ENCODE measurements at regions not wholly inside any gene's neighbourhood (a gene's known extent, or its start where the extent isn't known, plus 50 kb on each side); places are given as distances from the start of the nearest gene placed in this dataset.
A peak's percentile ranks its signal among the peaks of the same experiment; 100 is the strongest.

- no peaks in the 10 kb centered on the region for H3K9me3 ChIP-seq (ENCODE audit: low read depth, low read length)
- no peak for DNase-seq (ENCODE audit: low read depth, low spot score)
- H3K27ac ChIP-seq: no peak overlapping the region
- no peak overlapping the region for H3K4me3 ChIP-seq
- no peaks in the 10 kb centered on the region for H3K36me3 ChIP-seq (ENCODE audit: insufficient read depth, low read length)
- TF ChIP-seq FOXP2 (optimal IDR thresholded peaks at IDR 0.05; ENCODE audit: control extremely low read depth, extremely low read length, insufficient read depth): no peak
- TF ChIP-seq POLR2AphosphoS5 (IDR thresholded peaks at IDR 0.05; ENCODE audit: borderline replicate concordance, low read depth, low read length): no peak
- TF ChIP-seq EZH2 (IDR thresholded peaks at IDR 0.05): no peak
- no peak overlapping the region for H3K9ac ChIP-seq (ENCODE audit: insufficient read length)
Measured at GRCh38 chr21:45338311-45339017, 50.8 kb upstream of the POFUT2 start.

- Histone ChIP-seq H3K9me3 (ENCODE audit: low read depth, low read length) (no peaks in the 10 kb centered on the region), H3K4me3 (no peak overlapping the region), H3K9ac (ENCODE audit: insufficient read length) (no peak overlapping the region), H3K36me3 (ENCODE audit: insufficient read depth, low read length) (no peaks in the 10 kb centered on the region), H3K27ac (no peak overlapping the region)
- DNase-seq (ENCODE audit: low read depth, low spot score): no peak
- TF ChIP-seq EZH2 (IDR thresholded peaks at IDR 0.05) (no peak), FOXP2 (optimal IDR thresholded peaks at IDR 0.05; ENCODE audit: control extremely low read depth, extremely low read length, insufficient read depth) (no peak), POLR2AphosphoS5 (IDR thresholded peaks at IDR 0.05; ENCODE audit: borderline replicate concordance, low read depth, low read length) (no peak)
Measured at GRCh38 chr21:45339421-45340402, 52.0 kb upstream of the POFUT2 start.

GRCh38 chr21:45340515-45340914, 52.8 kb upstream of the POFUT2 start:
- TF ChIP-seq FOXP2 (optimal IDR thresholded peaks at IDR 0.05; ENCODE audit: control extremely low read depth, extremely low read length, insufficient read depth): no peak
- no peak for TF ChIP-seq POLR2AphosphoS5 (IDR thresholded peaks at IDR 0.05; ENCODE audit: borderline replicate concordance, low read depth, low read length)
- TF ChIP-seq EZH2 (IDR thresholded peaks at IDR 0.05): no peak

GRCh38 chr21:45341261-45341660, 53.6 kb upstream of the POFUT2 start:
- H3K27ac ChIP-seq: no peak overlapping the region
- no peaks in the 10 kb centered on the region for H3K9me3 ChIP-seq (ENCODE audit: low read depth, low read length)
- no peak overlapping the region for H3K9ac ChIP-seq (ENCODE audit: insufficient read length)
- TF ChIP-seq POLR2AphosphoS5 (IDR thresholded peaks at IDR 0.05; ENCODE audit: borderline replicate concordance, low read depth, low read length) (no peak), EZH2 (IDR thresholded peaks at IDR 0.05) (no peak)
- H3K36me3 ChIP-seq (ENCODE audit: insufficient read depth, low read length): no peaks in the 10 kb centered on the region
- H3K4me3 ChIP-seq: no peak overlapping the region
- no peak for DNase-seq (ENCODE audit: low read depth, low spot score)

More at GRCh38 chr21:45340515-45340914, 52.8 kb upstream of the POFUT2 start:
- H3K36me3 ChIP-seq (ENCODE audit: insufficient read depth, low read length): no peaks in the 10 kb centered on the region
- no peaks in the 10 kb centered on the region for H3K9me3 ChIP-seq (ENCODE audit: low read depth, low read length)
- H3K9ac ChIP-seq (ENCODE audit: insufficient read length): no peak overlapping the region
- H3K27ac ChIP-seq: no peak overlapping the region
- DNase-seq (ENCODE audit: low read depth, low spot score): no peak
- no peak overlapping the region for H3K4me3 ChIP-seq

GRCh38 chr21:45341779-45342178, 54.1 kb upstream of the POFUT2 start:
- TF ChIP-seq EZH2 (IDR thresholded peaks at IDR 0.05) (no peak), POLR2AphosphoS5 (IDR thresholded peaks at IDR 0.05; ENCODE audit: borderline replicate concordance, low read depth, low read length) (no peak), FOXP2 (optimal IDR thresholded peaks at IDR 0.05; ENCODE audit: control extremely low read depth, extremely low read length, insufficient read depth) (no peak)
- H3K36me3 ChIP-seq (ENCODE audit: insufficient read depth, low read length): no peaks in the 10 kb centered on the region
- no peaks in the 10 kb centered on the region for H3K9me3 ChIP-seq (ENCODE audit: low read depth, low read length)
- no peak overlapping the region for H3K27ac ChIP-seq
- H3K4me3 ChIP-seq: peak overlapping the region; percentile 17; the same call in 1 of the 2 replicates
- no peak for DNase-seq (ENCODE audit: low read depth, low spot score)
- H3K9ac ChIP-seq (ENCODE audit: insufficient read length): no peak overlapping the region

- TF ChIP-seq FOXP2 (optimal IDR thresholded peaks at IDR 0.05; ENCODE audit: control extremely low read depth, extremely low read length, insufficient read depth): no peak
- no peak for TF ChIP-seq EZH2 (IDR thresholded peaks at IDR 0.05)
- TF ChIP-seq POLR2AphosphoS5 (IDR thresholded peaks at IDR 0.05; ENCODE audit: borderline replicate concordance, low read depth, low read length): no peak
Measured at GRCh38 chr21:45343891-45344290, 56.2 kb upstream of the POFUT2 start.

GRCh38 chr21:45344576-45344975, 56.9 kb upstream of the POFUT2 start:
- no peak overlapping the region for H3K27ac ChIP-seq
- DNase-seq (ENCODE audit: low read depth, low spot score): no peak
- H3K36me3 ChIP-seq (ENCODE audit: insufficient read depth, low read length): no peaks in the 10 kb centered on the region
- no peak overlapping the region for H3K4me3 ChIP-seq
- H3K9ac ChIP-seq (ENCODE audit: insufficient read length): no peak overlapping the region
- H3K9me3 ChIP-seq (ENCODE audit: low read depth, low read length): no peaks in the 10 kb centered on the region
- TF ChIP-seq POLR2AphosphoS5 (IDR thresholded peaks at IDR 0.05; ENCODE audit: borderline replicate concordance, low read depth, low read length) (no peak), FOXP2 (optimal IDR thresholded peaks at IDR 0.05; ENCODE audit: control extremely low read depth, extremely low read length, insufficient read depth) (no peak), EZH2 (IDR thresholded peaks at IDR 0.05) (no peak)

More at GRCh38 chr21:45343891-45344290, 56.2 kb upstream of the POFUT2 start:
- H3K9ac ChIP-seq (ENCODE audit: insufficient read length): no peak overlapping the region
- H3K9me3 ChIP-seq (ENCODE audit: low read depth, low read length): no peaks in the 10 kb centered on the region
- H3K27ac ChIP-seq: no peak overlapping the region
- H3K36me3 ChIP-seq (ENCODE audit: insufficient read depth, low read length): no peaks in the 10 kb centered on the region
- H3K4me3 ChIP-seq: no peak overlapping the region
- DNase-seq (ENCODE audit: low read depth, low spot score): no peak

GRCh38 chr21:45347048-45347711, 57.8 kb upstream of the COL18A1 start:
- no peaks in the 10 kb centered on the region for H3K36me3 ChIP-seq (ENCODE audit: insufficient read depth, low read length)
- TF ChIP-seq POLR2AphosphoS5 (IDR thresholded peaks at IDR 0.05; ENCODE audit: borderline replicate concordance, low read depth, low read length): no peak
- TF ChIP-seq FOXP2 (optimal IDR thresholded peaks at IDR 0.05; ENCODE audit: control extremely low read depth, extremely low read length, insufficient read depth): no peak
- no peak for TF ChIP-seq EZH2 (IDR thresholded peaks at IDR 0.05)
- H3K9ac ChIP-seq (ENCODE audit: insufficient read length): no peak overlapping the region
- no peaks in the 10 kb centered on the region for H3K9me3 ChIP-seq (ENCODE audit: low read depth, low read length)
- H3K4me3 ChIP-seq: no peak overlapping the region
- H3K27ac ChIP-seq: no peak overlapping the region
- DNase-seq (ENCODE audit: low read depth, low spot score): no peak
